ENCODE measurements at regions not wholly inside any gene's neighbourhood (a gene's known extent, or its start where the extent isn't known, plus 50 kb on each side); places are given as distances from the start of the nearest gene placed in this dataset.
"Not testable (repeated sequence)": the region's sequence is repeated elsewhere in the genome, so short reads cannot be mapped to it uniquely, and the experiment has no call there.

DNA sequence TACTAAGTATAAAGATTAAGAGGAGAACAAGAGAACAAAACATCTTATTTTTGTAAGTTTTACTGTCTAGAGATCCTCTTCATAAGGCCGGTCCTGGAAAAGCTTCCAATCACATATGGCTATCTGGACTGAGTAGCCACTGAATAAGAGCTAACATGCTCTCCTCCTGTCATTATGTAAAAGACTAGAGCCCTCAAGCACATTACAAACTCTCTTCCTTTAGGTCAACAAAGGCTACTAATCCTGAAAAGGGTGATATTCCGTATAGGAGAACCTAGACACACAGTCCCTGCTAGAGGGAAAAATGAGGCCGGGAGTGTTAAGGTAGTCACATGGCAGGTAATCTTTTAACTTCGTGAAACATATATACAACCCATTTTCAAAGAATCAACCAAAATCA is 665.6 kb downstream of the EFNA5 start:
- DNase-seq (ENCODE audit: low spot score): no peak
- TF ChIP-seq, protein P1, sequence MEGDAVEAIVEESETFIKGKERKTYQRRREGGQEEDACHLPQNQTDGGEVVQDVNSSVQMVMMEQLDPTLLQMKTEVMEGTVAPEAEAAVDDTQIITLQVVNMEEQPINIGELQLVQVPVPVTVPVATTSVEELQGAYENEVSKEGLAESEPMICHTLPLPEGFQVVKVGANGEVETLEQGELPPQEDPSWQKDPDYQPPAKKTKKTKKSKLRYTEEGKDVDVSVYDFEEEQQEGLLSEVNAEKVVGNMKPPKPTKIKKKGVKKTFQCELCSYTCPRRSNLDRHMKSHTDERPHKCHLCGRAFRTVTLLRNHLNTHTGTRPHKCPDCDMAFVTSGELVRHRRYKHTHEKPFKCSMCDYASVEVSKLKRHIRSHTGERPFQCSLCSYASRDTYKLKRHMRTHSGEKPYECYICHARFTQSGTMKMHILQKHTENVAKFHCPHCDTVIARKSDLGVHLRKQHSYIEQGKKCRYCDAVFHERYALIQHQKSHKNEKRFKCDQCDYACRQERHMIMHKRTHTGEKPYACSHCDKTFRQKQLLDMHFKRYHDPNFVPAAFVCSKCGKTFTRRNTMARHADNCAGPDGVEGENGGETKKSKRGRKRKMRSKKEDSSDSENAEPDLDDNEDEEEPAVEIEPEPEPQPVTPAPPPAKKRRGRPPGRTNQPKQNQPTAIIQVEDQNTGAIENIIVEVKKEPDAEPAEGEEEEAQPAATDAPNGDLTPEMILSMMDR (IDR thresholded peaks at IDR 0.05; ENCODE audit: extremely low read depth, insufficient read depth, missing control alignments): no peak
- in situ Hi-C loops (cut with MboI; ENCODE audit: low pct_unique_long_range_greater_than_20kb, low sequenced_read_pairs, unreplicated experiment): no loop called here

DNA sequence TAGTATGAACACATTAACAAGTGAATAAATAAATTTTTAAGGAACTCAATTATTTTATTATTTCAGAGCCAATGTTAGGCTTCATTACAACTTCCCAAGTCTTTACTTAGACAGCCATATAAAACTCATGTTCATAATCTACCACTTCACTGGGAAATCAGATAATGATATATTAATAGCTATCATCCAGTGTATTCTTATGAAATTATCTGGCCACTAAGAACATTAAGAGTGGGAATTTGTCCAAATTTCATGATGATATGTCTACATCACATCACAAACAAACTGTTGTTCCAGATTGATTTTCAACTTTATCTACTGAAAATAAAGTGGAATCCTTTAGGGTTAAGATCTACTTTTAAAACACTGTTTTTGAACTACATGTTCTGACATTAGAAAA is 668.6 kb downstream of the EFNA5 start:
- TF ChIP-seq, protein P1 (IDR thresholded peaks at IDR 0.05; ENCODE audit: extremely low read depth, insufficient read depth, missing control alignments): no peak
- in situ Hi-C loops (cut with MboI; ENCODE audit: low pct_unique_long_range_greater_than_20kb, low sequenced_read_pairs, unreplicated experiment): no loop called here
- no peak for DNase-seq (ENCODE audit: low spot score)

DNA sequence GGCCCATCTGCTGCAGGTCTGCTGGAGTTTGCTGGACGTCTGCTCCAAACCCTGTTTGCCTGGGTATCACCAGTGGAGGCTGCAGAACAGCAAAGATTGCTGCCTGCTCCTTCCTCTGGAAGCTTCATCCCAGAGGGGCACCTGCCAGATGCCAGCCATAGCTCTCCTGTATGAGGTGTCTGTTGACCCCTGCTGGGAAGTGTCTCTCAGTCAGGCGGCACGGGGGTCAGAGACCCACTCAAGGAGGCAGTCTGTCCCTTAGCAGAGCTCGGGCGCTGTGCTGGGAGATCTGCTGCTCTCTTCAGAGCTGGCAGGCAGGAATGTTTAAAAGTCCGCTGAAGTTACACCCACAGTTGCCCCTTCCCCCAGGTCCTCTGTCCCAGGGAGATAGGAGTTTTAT is 671.2 kb downstream of the EFNA5 start:
- not testable (repeated sequence) for DNase-seq (ENCODE audit: low spot score)

DNA sequence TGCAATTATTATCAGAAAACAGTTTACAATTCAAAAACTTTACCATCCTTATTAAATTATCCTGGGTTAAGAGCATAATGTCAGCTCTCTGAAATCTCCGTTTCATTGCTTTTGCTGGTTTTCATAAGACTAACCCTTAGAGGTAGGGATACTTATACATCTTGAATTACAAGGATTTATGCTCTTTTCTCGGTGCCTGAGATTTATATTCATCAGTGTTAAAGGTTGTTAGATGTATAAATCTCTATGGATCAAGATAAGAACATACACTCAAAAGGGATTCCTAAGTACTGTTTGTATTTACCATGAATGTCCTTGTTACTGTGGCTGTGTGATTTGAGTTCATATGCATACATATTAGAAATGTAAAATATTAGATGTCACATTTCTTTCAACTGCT is 684.7 kb downstream of the EFNA5 start:
- DNase-seq (ENCODE audit: low spot score): no peak
- in situ Hi-C loops (cut with MboI; ENCODE audit: low pct_unique_long_range_greater_than_20kb, low sequenced_read_pairs, unreplicated experiment): no loop called here
- TF ChIP-seq, protein P1 (IDR thresholded peaks at IDR 0.05; ENCODE audit: extremely low read depth, insufficient read depth, missing control alignments): no peak

More for the DNA sequence above, 671.2 kb downstream of the EFNA5 start:
- in situ Hi-C loops (cut with MboI; ENCODE audit: low pct_unique_long_range_greater_than_20kb, low sequenced_read_pairs, unreplicated experiment): not testable (repeated sequence)

DNA sequence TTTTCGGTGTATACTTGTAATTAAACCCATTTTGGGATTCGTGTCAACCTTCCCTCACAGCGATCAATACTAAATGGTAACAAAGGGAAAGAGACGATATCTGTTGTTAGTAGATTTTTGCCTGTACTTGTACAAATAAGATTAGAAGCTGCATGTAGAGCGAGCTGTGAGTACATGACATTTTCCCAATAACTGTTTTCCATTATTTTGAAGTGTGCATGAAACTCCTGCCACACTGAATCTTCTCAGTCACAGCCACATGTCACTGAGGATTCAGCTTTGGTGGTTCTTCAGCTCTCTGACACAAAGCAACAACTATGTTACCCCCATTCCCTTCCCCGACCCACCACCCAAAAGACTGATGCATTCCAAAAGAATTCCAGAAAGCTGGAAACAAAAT is 685.6 kb downstream of the EFNA5 start:
- no peak for DNase-seq (ENCODE audit: low spot score)
- in situ Hi-C loops (cut with MboI; ENCODE audit: low pct_unique_long_range_greater_than_20kb, low sequenced_read_pairs, unreplicated experiment): no loop called here
- TF ChIP-seq, protein P1 (IDR thresholded peaks at IDR 0.05; ENCODE audit: extremely low read depth, insufficient read depth, missing control alignments): no peak

DNA sequence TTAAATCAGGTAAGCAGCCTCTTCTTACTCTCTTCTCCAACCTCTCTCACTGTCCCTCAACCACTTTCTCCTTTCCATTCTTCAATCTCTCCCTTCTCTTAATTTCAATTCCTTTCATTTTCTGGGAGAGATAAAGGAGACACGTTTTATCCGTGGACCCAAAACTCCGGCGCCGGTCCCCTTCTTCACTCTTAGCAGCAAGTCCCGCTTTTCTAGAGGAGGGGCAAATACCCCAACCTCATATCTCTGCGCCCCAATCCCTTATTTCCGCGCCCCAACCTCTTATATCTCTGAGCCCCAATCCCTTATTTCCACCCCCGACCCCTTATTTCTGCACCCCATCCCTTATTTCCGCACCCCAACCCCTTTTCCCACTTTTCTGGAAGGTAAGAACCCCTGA is 691.6 kb downstream of the EFNA5 start:
- in situ Hi-C loops (cut with MboI; ENCODE audit: low pct_unique_long_range_greater_than_20kb, low sequenced_read_pairs, unreplicated experiment); DNase-seq (ENCODE audit: low spot score): not testable (repeated sequence)

DNA sequence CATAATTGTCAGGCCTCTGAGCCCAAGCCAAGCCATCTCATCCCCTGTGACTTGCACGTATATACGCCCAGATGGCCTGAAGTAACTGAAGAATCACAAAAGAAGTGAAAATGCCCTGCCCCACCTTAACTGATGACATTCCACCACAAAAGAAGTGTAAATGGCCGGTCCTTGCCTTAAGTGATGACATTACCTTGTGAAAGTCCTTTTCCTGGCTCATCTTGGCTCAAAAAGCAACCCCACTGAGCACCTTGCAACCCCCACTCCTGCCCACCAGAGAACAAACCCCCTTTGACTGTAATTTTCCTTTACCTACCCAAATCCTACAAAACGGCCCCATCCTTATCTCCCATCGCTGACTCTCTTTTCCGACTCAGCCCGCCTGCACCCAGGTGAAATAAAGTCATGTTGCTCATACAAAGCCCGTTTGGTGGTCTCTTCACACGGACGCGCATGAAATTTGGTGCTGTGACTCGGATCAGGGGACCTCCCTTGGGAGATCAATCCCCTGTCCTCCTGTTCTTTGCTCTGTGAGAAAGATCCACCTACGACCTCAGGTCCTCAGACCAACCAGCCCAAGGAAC is 692.1 kb downstream of the EFNA5 start:
- DNase-seq (ENCODE audit: low spot score); in situ Hi-C loops (cut with MboI; ENCODE audit: low pct_unique_long_range_greater_than_20kb, low sequenced_read_pairs, unreplicated experiment): not testable (repeated sequence)

DNA sequence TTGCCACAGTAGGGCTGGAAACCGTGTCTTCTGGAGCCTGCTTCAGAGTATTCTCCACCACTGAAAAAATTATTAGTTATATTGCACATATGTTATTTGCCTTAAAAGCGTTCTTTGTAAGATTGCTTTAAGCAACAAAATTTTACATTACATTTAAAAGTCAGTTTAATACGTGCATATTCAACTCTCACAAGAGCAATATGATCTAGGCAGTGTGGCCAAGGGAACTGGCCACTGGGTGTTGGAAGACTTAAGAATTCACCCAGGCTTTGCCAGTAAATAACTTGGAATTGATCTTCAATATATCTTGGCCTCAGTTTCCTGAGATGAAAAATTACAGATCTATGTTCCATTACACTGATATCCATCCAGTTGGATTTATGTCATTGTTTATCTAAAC is 694.4 kb downstream of the EFNA5 start:
- in situ Hi-C loops (cut with MboI; ENCODE audit: low pct_unique_long_range_greater_than_20kb, low sequenced_read_pairs, unreplicated experiment): no loop called here
- TF ChIP-seq, protein P1 (IDR thresholded peaks at IDR 0.05; ENCODE audit: extremely low read depth, insufficient read depth, missing control alignments): no peak
- no peak for DNase-seq (ENCODE audit: low spot score)
